ENCODE measurements at regions not wholly inside any gene's neighbourhood (a gene's known extent, or its start where the extent isn't known, plus 50 kb on each side); places are given as distances from the start of the nearest gene placed in this dataset.

DNA sequence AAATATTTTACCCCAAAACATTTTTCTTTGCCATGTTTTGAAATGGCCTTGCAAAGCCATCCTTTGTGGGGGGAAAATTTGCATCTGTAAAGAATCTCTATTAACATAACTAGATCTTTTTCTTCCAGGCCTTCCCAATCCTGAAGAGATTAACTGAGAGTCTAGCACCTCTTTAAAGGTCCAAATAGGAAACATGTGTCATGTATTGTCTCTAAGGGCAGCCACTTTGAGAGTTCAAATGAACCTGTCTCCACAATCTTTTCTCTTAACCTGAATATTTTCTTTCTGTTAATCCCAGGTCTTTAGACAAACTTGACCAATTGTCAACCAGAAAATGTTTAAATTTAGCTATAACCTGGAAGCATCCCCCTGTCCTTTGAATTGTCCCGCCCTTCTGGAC lies 236.6 kb upstream of the PROK2 start:
- DNase-seq (ENCODE audit: low read depth): no peak

GRCh38 chr3:72018343-72018984 lies 233.5 kb upstream of the PROK2 start:
- DNase-seq (ENCODE audit: low read depth): no peak

- DNase-seq (ENCODE audit: low read depth): no peak
Measured at GRCh38 chr3:72017935-72018334, 233.0 kb upstream of the PROK2 start.

- no peak for DNase-seq (ENCODE audit: low read depth)
Measured at GRCh38 chr3:72017311-72017710, 232.4 kb upstream of the PROK2 start.

GRCh38 chr3:72015463-72015862 lies 230.5 kb upstream of the PROK2 start:
- DNase-seq (ENCODE audit: low read depth): no peak

GRCh38 chr3:72013084-72013483 lies 228.1 kb upstream of the PROK2 start:
- DNase-seq (ENCODE audit: low read depth): no peak

GRCh38 chr3:72012363-72012762 lies 227.4 kb upstream of the PROK2 start:
- no peak for DNase-seq (ENCODE audit: low read depth)

- DNase-seq (ENCODE audit: low read depth): no peak
Measured at GRCh38 chr3:72011485-72011884, 226.5 kb upstream of the PROK2 start.

DNA sequence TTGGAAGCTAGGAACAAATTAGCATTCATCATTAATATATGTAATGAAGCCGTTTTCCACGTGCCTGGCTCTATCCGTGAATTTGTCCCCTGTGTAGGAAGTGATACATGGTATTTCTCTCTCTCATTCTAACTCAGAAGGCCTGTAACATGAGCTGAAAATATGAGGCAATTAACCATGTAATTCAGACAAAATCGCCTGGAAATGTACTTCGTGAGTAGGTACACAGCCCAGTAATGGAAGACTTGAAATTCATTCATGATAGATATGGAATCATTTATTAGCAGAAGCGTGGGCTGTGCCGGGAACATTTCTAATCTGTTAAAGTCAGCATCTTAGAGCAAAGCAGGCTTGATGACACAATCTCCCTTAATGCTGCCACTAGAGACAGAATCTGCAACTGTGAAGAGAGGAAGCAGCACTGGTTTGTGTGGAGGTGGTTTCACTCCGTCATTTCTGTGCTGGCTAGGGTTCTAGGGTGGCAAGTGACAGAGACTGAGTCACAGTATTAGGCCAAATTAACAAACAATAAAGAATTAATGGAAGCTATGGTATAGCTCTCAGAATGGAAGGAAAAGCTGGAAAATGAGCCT lies 225.0 kb upstream of the PROK2 start:
- no peak for DNase-seq (ENCODE audit: low read depth)

DNA sequence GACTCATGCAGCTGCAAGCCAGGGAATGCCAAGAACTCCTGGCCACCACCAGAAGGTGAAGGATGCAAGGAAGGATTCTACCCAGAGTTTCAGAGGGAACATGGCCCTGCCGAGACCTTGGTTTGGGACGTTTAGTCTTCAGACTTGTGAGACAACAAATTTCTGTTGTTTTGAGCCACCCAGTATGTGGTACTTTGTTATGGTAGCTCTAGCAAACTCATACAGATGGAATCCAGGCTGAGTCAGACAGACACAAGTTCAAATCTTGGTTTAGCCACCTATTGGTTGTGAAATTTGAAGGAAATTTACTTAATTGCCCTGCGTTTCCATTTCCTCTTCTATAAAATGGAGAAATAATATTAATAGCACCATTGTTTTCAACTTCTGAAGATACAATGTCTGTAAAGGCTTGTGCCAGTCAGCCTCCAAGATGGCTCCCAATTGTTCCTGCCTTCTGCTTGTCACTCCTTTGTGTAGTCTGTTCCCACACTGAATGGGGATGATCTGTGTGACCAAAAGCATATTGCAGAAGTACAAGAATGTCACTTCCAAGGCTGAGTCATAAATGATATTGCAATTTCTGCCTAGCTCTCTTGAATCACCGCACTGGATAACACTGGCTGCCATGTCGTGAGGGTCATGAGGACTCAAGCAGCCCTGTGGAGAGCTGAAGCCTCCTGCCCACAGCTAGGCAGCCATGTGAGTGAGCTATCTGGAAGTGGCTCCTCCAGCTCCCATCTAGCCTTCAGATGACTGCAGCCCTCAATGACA lies 223.5 kb upstream of the PROK2 start:
- DNase-seq (ENCODE audit: low read depth): no peak

GRCh38 chr3:72006631-72007556 lies 221.9 kb upstream of the PROK2 start:
- no peak for DNase-seq (ENCODE audit: low read depth)

DNA sequence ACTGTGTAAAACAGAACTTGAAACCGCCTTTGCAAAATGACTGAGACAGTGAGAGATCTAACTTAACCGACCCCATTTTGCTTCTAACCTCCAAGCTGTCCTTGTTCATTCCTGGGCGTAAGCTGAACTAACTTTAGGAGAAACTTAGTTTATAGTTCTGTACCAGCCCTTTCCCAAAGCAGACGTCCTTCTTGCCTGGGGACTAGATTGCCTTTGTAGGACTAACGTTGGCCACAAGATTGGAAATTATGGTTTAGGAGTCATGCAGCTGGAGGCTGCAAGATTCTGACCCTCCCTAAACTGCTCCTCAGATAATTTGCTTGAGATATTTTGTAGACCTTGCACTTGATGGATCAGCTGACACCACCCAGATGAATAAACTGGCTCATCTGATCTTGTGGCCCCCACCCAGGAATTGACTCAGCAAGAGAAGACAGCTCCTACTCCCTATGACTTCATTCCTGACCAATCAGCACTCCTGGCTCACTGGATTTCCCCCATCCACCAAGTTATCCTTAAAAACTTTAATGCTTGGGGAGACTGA lies 219.9 kb upstream of the PROK2 start:
- no peak for DNase-seq (ENCODE audit: low read depth)

- no peak for DNase-seq (ENCODE audit: low read depth)
Measured at GRCh38 chr3:72003936-72004335, 219.0 kb upstream of the PROK2 start.

DNA sequence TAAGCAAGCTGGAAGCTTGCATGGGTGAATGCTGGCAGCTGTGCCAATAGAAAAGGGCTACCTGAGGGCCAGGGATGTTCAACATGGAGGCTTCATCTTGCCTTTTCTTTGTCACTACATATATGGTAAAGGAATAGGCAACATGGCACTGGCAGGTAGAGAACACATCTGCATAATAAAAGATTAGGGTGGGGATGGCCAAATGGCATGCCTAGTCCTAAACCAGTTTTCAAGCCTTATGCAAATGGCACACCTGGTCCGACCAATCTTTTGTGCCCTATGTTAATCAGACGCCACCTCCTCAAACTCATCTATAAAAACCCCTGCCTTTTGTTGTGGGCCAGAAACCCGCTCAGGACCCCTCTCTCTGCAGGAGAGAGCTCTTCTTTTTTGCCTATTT lies 216.8 kb upstream of the PROK2 start:
- no peak for DNase-seq (ENCODE audit: low read depth)

DNA sequence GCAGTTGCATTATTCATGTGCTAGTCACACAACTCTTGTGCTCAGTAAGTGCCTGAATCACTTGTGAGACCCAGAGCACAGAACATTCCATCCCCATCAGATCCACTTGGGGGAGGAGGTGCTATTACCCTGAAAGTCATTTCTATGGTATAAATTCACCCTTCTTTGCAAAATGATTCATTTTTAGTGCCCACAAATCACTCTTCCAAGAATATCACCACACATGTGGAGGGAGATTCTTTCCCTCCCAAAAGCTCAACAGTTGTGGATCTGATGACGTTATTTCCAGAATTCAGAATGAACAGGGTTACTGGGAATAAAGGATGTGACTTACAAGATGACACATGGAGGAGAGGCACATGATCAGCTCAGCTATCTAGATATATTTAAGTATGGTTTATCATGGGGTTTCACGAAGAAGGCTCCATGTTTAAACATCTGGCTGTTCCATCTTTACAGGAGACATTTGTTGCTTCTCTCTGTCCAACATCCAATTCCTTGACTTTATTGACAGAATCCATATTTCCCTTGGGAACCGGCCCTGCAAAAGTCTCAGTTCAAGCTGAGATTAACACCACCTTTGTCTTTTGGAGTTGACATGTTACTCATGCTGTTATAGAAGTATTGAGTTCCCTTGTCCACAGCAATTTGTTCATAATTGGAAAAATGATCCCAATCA lies 214.2 kb upstream of the PROK2 start:
- no peak for DNase-seq (ENCODE audit: low read depth)

DNA sequence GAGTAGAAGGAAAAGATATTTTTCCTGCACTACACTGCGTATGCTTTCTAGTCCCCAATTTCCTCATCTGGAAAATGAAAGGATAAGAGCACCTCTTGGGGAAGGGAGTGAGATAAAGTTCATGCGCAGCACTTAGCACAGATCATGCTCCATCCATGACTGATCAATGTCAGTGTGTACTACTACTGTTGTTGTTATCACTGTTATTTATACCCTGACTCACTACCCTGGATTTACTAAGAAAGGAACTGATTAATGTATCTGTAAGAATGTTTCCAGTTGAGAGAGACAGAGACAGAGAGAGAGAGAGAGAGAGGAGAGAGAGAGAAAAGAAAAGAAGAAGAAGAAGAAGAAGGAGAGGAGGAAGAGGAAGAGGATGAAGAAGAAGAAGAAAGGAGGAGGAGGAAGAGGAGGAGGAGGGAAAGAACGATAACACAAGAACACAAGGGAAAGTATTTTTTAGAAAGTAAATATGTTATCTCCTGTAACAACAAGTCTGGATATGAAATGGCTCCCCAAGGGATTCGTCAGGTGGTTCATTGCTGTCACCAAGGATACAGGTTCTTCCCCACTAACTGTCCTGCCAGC lies 212.2 kb upstream of the PROK2 start:
- no peak for DNase-seq (ENCODE audit: low read depth)

GRCh38 chr3:71994906-71995305 lies 210.0 kb upstream of the PROK2 start:
- DNase-seq (ENCODE audit: low read depth): no peak

DNA sequence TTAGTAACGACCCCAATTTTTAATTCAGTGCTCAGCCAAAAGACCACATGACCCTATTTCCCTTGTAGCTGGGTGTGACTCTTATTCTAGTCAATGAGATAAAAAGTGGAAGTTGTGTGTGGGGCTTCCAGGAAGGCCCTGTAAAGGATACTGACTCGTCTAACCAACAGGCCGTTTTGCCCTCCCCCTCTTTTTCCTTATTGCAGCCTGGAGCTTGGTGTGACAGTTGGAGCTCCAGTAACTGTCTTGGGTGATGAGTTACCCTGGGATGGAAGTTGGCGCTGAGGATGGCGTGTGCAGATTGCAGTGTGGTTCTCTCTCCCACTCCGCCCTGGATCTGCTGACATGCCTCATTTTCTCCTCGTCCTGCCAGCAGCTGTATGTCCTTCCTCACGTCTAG lies 209.3 kb upstream of the PROK2 start:
- no peak for DNase-seq (ENCODE audit: low read depth)

DNA sequence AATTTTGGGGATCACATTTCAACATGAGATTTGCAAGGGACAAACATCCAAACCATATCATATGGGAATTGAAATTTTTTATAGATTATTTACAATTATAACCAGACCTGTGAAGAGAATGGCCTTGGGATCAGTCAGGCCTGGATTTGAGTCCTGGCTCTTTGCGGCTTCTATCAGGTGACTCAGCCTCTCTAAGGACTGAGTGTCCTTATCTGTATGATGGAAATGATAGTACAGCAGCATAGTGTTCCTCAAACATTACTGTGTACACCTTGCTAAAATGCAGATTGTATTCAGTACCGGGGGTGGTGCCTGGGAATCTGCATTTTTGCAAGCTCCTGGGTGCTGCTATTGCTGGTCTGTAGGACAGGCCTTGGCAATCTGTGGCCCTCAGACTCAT lies 206.7 kb upstream of the PROK2 start:
- DNase-seq (ENCODE audit: low read depth): no peak

DNA sequence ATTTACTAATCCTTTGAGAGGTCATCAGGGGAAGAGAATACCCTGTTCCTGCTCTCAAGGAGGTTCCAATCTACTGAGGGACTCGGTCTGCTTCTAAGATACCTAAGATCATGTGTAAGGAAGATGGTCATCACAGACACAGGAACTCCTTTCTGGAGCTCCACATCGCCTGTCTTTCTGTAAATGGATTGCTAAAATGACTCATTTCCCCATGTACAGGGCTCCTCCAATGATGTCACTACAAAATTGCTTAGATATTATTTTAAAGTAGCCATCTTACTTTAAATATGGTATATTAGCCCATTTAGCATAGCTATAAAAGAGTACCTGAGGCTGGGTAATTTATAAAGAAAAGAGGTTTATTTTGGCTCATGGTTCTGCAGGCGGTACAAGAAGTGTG lies 206.1 kb upstream of the PROK2 start:
- DNase-seq (ENCODE audit: low read depth): no peak

DNA sequence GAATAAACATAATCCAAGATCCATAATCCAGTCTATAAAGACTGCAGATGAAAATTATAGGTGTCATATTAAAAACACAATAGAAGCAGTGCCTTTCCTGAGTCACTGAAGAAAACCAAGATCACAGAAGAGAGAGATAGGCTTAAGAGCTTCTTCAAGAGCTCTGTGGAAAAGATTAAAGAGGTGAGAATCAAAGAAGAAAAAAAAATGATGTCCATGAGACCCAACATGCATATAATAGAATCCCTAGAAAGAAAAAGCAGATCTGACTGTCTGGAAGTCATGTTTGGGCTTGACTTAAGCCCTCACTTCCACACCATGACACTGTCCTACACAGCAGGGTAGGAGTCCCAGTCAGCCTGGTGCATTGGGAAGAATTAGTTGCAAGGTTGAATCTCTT lies 205.6 kb upstream of the PROK2 start:
- no peak for DNase-seq (ENCODE audit: low read depth)

Data from activated T-helper 9 cell treated with anti-CD3 and anti-CD28 coated beads, Interleukin-2, amount 50 U/mL, for 16 hours (primary cell).